OCI-LY7 (cell line): ENCODE measurements at regions not wholly inside any gene's neighbourhood (a gene's known extent, or its start where the extent isn't known, plus 50 kb on each side); places are given as distances from the start of the nearest gene placed in this dataset.
"Not testable (repeated sequence)": the region's sequence is repeated elsewhere in the genome, so short reads cannot be mapped to it uniquely, and the experiment has no call there.

ENCODE experiments used
- BruUV-seq: library from RNA; stranded (reverse); fragments of 400-500 nt; replicated peaks from 2 replicates; lab custom pipeline; 2021; lab: Mats Ljungman, UMichigan
- CTCF ChIA-PET: fragments of 300-600 bp; sonication (Branson Sonifier 250); formaldehyde crosslinking; loops from one replicate; lab custom pipeline; 2022; ENCODE audit warnings: antibody characterized with exemption; ENCODE audit not compliant: unreplicated experiment; lab: Charles Lee
- POLR2A ChIA-PET: fragments of 300-600 bp; sonication (Branson Sonifier 250); formaldehyde crosslinking; loops from one replicate; lab custom pipeline; 2022; ENCODE audit warnings: antibody characterized with exemption; lab: Charles Lee
- DNase-seq: peaks from one replicate; pipeline ENCODE4 v3.0.0-alpha.2; 2015; ENCODE audit warnings: low spot score
- H2AFZ ChIP-seq: fragments of 200-600 bp; sonication (generic), shearing (Covaris generic); 2 replicates; pipeline ENCODE4 v1.6.1; 2014; ENCODE audit warnings: mild to moderate bottlenecking, antibody characterized with exemption, low read length, moderate library complexity
- H3K27ac ChIP-seq: fragments of 200-600 bp; sonication (generic); 2 replicates; pipeline ENCODE4 v1.5.1; 2014; ENCODE audit warnings: mixed run types, low read depth, mild to moderate bottlenecking, moderate library complexity, low read length, inconsistent platforms; ENCODE audit not compliant: poor library complexity, severe bottlenecking
- H3K36me3 ChIP-seq: fragments of 200-600 bp; sonication (generic); 2 replicates; pipeline ENCODE4 v1.6.1; 2014; ENCODE audit warnings: mild to moderate bottlenecking, antibody characterized with exemption, low read length, moderate library complexity, mixed read lengths; ENCODE audit not compliant: insufficient read depth
- H3K4me1 ChIP-seq: fragments of 200-600 bp; sonication (generic); 2 replicates; pipeline ENCODE4 v1.5.1; 2014; ENCODE audit warnings: mild to moderate bottlenecking, low read length; ENCODE audit not compliant: insufficient read depth, poor library complexity, severe bottlenecking
- H3K4me2 ChIP-seq: fragments of 200-600 bp; sonication (generic); 2 replicates; pipeline ENCODE4 v1.6.1; 2014; ENCODE audit warnings: mild to moderate bottlenecking, low read length
- H3K4me3 ChIP-seq: fragments of 200-600 bp; sonication (generic); 2 replicates; pipeline ENCODE4 v1.5.1; 2014; ENCODE audit warnings: mild to moderate bottlenecking, low read depth, low read length; ENCODE audit not compliant: poor library complexity, severe bottlenecking
- H3K79me2 ChIP-seq: fragments of 200-600 bp; sonication (generic); 2 replicates; pipeline ENCODE4 v1.6.1; 2016; ENCODE audit warnings: low read depth, mild to moderate bottlenecking, low read length, moderate library complexity, mixed read lengths; ENCODE audit not compliant: insufficient read depth
- H3K9me2 ChIP-seq: fragments of 200-600 bp; sonication (generic); 2 replicates; pipeline ENCODE4 v1.6.1; 2016; ENCODE audit warnings: mild to moderate bottlenecking, low read length, mixed read lengths; ENCODE audit not compliant: insufficient read depth
- H3K9me3 ChIP-seq: fragments of 200-600 bp; sonication (generic); 2 replicates; pipeline ENCODE4 v1.6.1; 2014; ENCODE audit warnings: mild to moderate bottlenecking, mixed run types, low read length, mixed read lengths
- H4K20me1 ChIP-seq: fragments of 200-600 bp; sonication (generic); 2 replicates; pipeline ENCODE4 v1.6.1; 2014; ENCODE audit warnings: mild to moderate bottlenecking, antibody characterized with exemption, low read length, moderate library complexity, mixed read lengths; ENCODE audit not compliant: insufficient read depth
- CTCF ChIP-seq: fragments of 200-600 bp; sonication (generic); conservative IDR thresholded peaks from 2 replicates; pipeline ENCODE4 v1.5.1; 2014; ENCODE audit warnings: mild to moderate bottlenecking, antibody characterized with exemption, low read length, moderate library complexity, mixed read lengths
- EZH2phosphoT487 ChIP-seq: fragments of 200-600 bp; sonication (generic); IDR thresholded peaks from 2 replicates; pipeline ENCODE4 v1.6.1; 2018; ENCODE audit warnings: low read depth, borderline replicate concordance, mild to moderate bottlenecking, mixed run types, antibody characterized with exemption, low read length, moderate library complexity, mixed read lengths
- intact Hi-C: fragments of 100-400 bp; cut with micrococcal nuclease; formaldehyde crosslinking; loops from one replicate; pipeline ENCODE4 v1.10.0; 2022; ENCODE audit not compliant: unreplicated experiment

- Histone ChIP-seq H3K36me3 (no peaks in the 10 kb centered on the region), H3K9me2 (no peaks in the 10 kb centered on the region), H2AFZ (no peak overlapping the region), H3K79me2 (no peaks in the 10 kb centered on the region), H3K9me3 (no peaks in the 10 kb centered on the region), H4K20me1 (no peaks in the 10 kb centered on the region), H3K27ac (no peak overlapping the region), H3K4me1 (no peaks in the 10 kb centered on the region), H3K4me2 (no peak overlapping the region), H3K4me3 (no peak overlapping the region)
- BruUV-seq: no TSS peak
- intact Hi-C loops: no loop called here
- CTCF ChIA-PET: no interaction called here
- no peak for TF ChIP-seq EZH2phosphoT487
- no peak for TF ChIP-seq CTCF
- DNase-seq: no peak
- POLR2A ChIA-PET: no interaction called here
Observed at GRCh38 chr10:64419461-64419860, 898.3 kb downstream of the REEP3 start.

GRCh38 chr10:64426745-64427144 lies 905.5 kb downstream of the REEP3 start:
- H3K4me2 ChIP-seq: no peak overlapping the region
- no peaks in the 10 kb centered on the region for H3K36me3 ChIP-seq
- BruUV-seq: no TSS peak
- H3K27ac ChIP-seq: no peak overlapping the region
- DNase-seq: no peak
- H4K20me1 ChIP-seq: no peaks in the 10 kb centered on the region
- ChIA-PET POLR2A (no interaction called here), CTCF (no interaction called here)
- no peaks in the 10 kb centered on the region for H3K79me2 ChIP-seq
- TF ChIP-seq CTCF: no peak
- TF ChIP-seq EZH2phosphoT487: no peak
- H2AFZ ChIP-seq: no peak overlapping the region
- H3K4me1 ChIP-seq: no peaks in the 10 kb centered on the region
- H3K9me3 ChIP-seq: no peaks in the 10 kb centered on the region
- no peak overlapping the region for H3K4me3 ChIP-seq
- intact Hi-C loops: no loop called here
- H3K9me2 ChIP-seq: no peaks in the 10 kb centered on the region

GRCh38 chr10:64430690-64431323 lies 909.6 kb downstream of the REEP3 start:
- H3K4me1 ChIP-seq: no peaks in the 10 kb centered on the region
- no TSS peak for BruUV-seq

GRCh38 chr10:64441872-64442271 lies 920.7 kb downstream of the REEP3 start:
- CTCF ChIA-PET, H3K4me3 ChIP-seq, H3K4me2 ChIP-seq, H3K4me1 ChIP-seq, H2AFZ ChIP-seq, DNase-seq, H3K9me3 ChIP-seq, BruUV-seq, H4K20me1 ChIP-seq, H3K36me3 ChIP-seq, H3K79me2 ChIP-seq, intact Hi-C loops, POLR2A ChIA-PET, H3K27ac ChIP-seq, H3K9me2 ChIP-seq: not testable (repeated sequence)

More at GRCh38 chr10:64430690-64431323, 909.6 kb downstream of the REEP3 start:
- CTCF ChIA-PET: no interaction called here
- Histone ChIP-seq H3K9me3 (no peaks in the 10 kb centered on the region), H3K4me3 (no peak overlapping the region), H3K4me2 (no peak overlapping the region), H3K36me3 (no peaks in the 10 kb centered on the region), H3K9me2 (no peaks in the 10 kb centered on the region), H2AFZ (no peak overlapping the region), H3K79me2 (no peaks in the 10 kb centered on the region), H3K27ac (no peak overlapping the region), H4K20me1 (no peaks in the 10 kb centered on the region)
- POLR2A ChIA-PET: interaction anchor here (0.7 kb wide), 2 partner anchors 32 to 203 kb away, joined by 3 read pairs; no protein-coding TSS in a partner anchor
- peak; percentile 60 for TF ChIP-seq CTCF
- no peak for TF ChIP-seq EZH2phosphoT487
- DNase-seq: peak; percentile 1
- intact Hi-C loops: no loop called here
